ENCODE measurements at regions not wholly inside any gene's neighbourhood (a gene's known extent, or its start where the extent isn't known, plus 50 kb on each side); places are given as distances from the start of the nearest gene placed in this dataset.

GRCh38 chr20:5686384-5687105, 63.7 kb upstream of the SHLD1 start:
- no peak for TF ChIP-seq CTCF (IDR thresholded peaks at IDR 0.05; ENCODE audit: borderline replicate concordance, extremely low read depth, low read length, poor library complexity, severe bottlenecking)
- TF ChIP-seq EZH2 (IDR thresholded peaks at IDR 0.05; ENCODE audit: borderline replicate concordance, low read depth, low read length, severe bottlenecking) = no peak
